ENCODE measurements at regions not wholly inside any gene's neighbourhood (a gene's known extent, or its start where the extent isn't known, plus 50 kb on each side); places are given as distances from the start of the nearest gene placed in this dataset.

DNA sequence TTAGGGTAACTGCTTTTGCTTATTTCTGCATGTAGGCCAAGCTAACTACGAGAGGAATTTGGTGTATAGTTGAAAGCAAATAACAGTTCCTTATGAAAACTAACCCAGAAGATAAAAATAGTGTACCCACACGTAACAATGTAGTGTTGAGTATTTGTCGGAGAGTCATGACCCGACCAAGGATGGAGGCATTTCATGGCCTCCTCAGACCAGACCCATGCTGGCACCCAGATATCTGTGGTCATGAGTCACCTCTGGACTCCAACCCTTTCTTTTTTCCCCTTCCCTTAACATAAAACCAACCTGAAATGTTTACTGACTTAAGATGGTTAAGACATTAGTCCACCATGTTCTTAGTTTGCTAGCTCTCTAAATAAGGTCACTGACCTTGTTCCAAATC, 318.7 kb downstream of the NOL4 start:
- TF ChIP-seq POLR2AphosphoS5 (IDR thresholded peaks at IDR 0.05; ENCODE audit: low read depth), result no peak
- TF ChIP-seq CTCF (conservative IDR thresholded peaks at IDR 0.05; ENCODE audit: low read depth in 2 of 2), result no peak

Data from GM23338 (cell line).